Activated T-helper 1 cell treated with Interleukin-2 at 50 U/mL for 16 hours (primary cell): ENCODE measurements at regions not wholly inside any gene's neighbourhood (a gene's known extent, or its start where the extent isn't known, plus 50 kb on each side); places are given as distances from the start of the nearest gene placed in this dataset.

ENCODE experiments used
- DNase-seq: peaks from one replicate; pipeline ENCODE4 v3.0.0-alpha.2; 2020; ENCODE audit warnings: low read depth

- DNase-seq, result no peak
Measured at GRCh38 chr15:96415513-96416217, 85.2 kb downstream of the NR2F2 start.

GRCh38 chr15:96416218-96416933 lies 85.9 kb downstream of the NR2F2 start:
- no peak for DNase-seq

- no peak for DNase-seq
Measured at GRCh38 chr15:96416934-96417759, 86.6 kb downstream of the NR2F2 start.

- DNase-seq, result no peak
Measured at GRCh38 chr15:96417760-96418130, 87.2 kb downstream of the NR2F2 start.

- no peak for DNase-seq
Measured at GRCh38 chr15:96418146-96418545, 87.6 kb downstream of the NR2F2 start.

GRCh38 chr15:96421178-96421601 lies 90.7 kb downstream of the NR2F2 start:
- no peak for DNase-seq

GRCh38 chr15:96422125-96422524 lies 91.6 kb downstream of the NR2F2 start:
- DNase-seq, result no peak

- no peak for DNase-seq
Measured at GRCh38 chr15:96424674-96425073, 94.2 kb downstream of the NR2F2 start.

GRCh38 chr15:96428742-96429141 lies 98.2 kb downstream of the NR2F2 start:
- no peak for DNase-seq

GRCh38 chr15:96431786-96432185 lies 101.3 kb downstream of the NR2F2 start:
- no peak for DNase-seq

GRCh38 chr15:96435022-96435421 lies 104.5 kb downstream of the NR2F2 start:
- no peak for DNase-seq

- no peak for DNase-seq
Measured at GRCh38 chr15:96435841-96436240, 105.3 kb downstream of the NR2F2 start.

- DNase-seq, result no peak
Measured at GRCh38 chr15:96440978-96441377, 110.5 kb downstream of the NR2F2 start.

GRCh38 chr15:96442076-96442475 lies 111.6 kb downstream of the NR2F2 start:
- no peak for DNase-seq

- no peak for DNase-seq
Measured at GRCh38 chr15:96444865-96445264, 114.4 kb downstream of the NR2F2 start.

GRCh38 chr15:96448923-96449322 lies 118.4 kb downstream of the NR2F2 start:
- no peak for DNase-seq

- no peak for DNase-seq
Measured at GRCh38 chr15:96457841-96458240, 127.3 kb downstream of the NR2F2 start.

GRCh38 chr15:96460106-96460505 lies 129.6 kb downstream of the NR2F2 start:
- DNase-seq, result no peak

GRCh38 chr15:96462768-96463750 lies 132.6 kb downstream of the NR2F2 start:
- no peak for DNase-seq

GRCh38 chr15:96466389-96466947 lies 136.0 kb downstream of the NR2F2 start:
- DNase-seq, result no peak

GRCh38 chr15:96468036-96468435 lies 137.5 kb downstream of the NR2F2 start:
- DNase-seq, result no peak
